ENCODE measurements at regions not wholly inside any gene's neighbourhood (a gene's known extent, or its start where the extent isn't known, plus 50 kb on each side); places are given as distances from the start of the nearest gene placed in this dataset.

DNA sequence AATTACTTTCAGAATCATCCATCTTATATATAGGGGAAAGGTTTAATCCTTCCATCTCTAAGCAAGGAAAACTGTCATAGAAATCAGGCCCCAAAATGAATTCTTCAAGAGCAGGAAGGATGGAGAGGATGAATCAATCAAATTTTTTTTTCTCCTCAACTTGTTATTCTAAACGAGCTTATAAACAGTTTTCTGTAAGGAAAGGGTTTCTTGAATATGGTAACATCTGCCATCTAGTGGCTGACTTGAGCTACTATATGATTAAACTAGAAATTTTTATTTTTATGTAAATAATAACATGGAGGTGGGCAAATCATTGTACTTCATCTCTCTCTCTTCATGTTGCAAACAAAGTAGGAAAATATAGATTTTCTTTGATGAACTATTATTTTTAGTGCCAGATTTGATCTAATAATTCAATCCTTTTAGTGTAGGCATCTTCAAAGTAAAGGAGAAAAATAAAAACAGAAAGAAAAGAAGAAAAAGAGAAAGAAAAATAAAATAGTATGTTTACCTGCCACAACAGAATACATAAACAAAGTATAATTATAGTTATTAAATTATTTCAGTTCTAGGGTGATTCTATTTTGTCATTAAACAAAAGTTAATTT is 146.6 kb downstream of the SERPINI1 start:
- TF ChIP-seq, protein P1, sequence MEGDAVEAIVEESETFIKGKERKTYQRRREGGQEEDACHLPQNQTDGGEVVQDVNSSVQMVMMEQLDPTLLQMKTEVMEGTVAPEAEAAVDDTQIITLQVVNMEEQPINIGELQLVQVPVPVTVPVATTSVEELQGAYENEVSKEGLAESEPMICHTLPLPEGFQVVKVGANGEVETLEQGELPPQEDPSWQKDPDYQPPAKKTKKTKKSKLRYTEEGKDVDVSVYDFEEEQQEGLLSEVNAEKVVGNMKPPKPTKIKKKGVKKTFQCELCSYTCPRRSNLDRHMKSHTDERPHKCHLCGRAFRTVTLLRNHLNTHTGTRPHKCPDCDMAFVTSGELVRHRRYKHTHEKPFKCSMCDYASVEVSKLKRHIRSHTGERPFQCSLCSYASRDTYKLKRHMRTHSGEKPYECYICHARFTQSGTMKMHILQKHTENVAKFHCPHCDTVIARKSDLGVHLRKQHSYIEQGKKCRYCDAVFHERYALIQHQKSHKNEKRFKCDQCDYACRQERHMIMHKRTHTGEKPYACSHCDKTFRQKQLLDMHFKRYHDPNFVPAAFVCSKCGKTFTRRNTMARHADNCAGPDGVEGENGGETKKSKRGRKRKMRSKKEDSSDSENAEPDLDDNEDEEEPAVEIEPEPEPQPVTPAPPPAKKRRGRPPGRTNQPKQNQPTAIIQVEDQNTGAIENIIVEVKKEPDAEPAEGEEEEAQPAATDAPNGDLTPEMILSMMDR (IDR thresholded peaks at IDR 0.05; ENCODE audit: low read length) = peak; percentile 72
- TF ChIP-seq EZH2 (IDR thresholded peaks at IDR 0.05; ENCODE audit: borderline replicate concordance, low read length) = no peak

Measured in OCI-LY1 (cell line).